H9 (cell line): ENCODE measurements at regions not wholly inside any gene's neighbourhood (a gene's known extent, or its start where the extent isn't known, plus 50 kb on each side); places are given as distances from the start of the nearest gene placed in this dataset.

Experiments used
- DNase-seq: peaks from one replicate; pipeline ENCODE4 v3.0.0-alpha.2; 2017
- H2AFZ ChIP-seq: one replicate; pipeline ENCODE4 v1.6.1; 2013; ENCODE audit warnings: mild to moderate bottlenecking, low read length, control low read depth, moderate library complexity
- H2AK5ac ChIP-seq: 2 replicates; pipeline ENCODE4 v1.6.1; 2013; ENCODE audit warnings: low read length, control low read depth, mixed read lengths; ENCODE audit not compliant: insufficient read length
- H2BK120ac ChIP-seq: one replicate; pipeline ENCODE4 v1.6.1; 2013; ENCODE audit warnings: low read depth, mild to moderate bottlenecking, low read length, control low read depth, inconsistent platforms; ENCODE audit not compliant: poor library complexity, severe bottlenecking
- H2BK12ac ChIP-seq: 2 replicates; pipeline ENCODE4 v1.6.1; 2013; ENCODE audit warnings: low read length, control low read depth, mixed read lengths, low read depth; ENCODE audit not compliant: insufficient read length
- H2BK15ac ChIP-seq: 2 replicates; pipeline ENCODE4 v1.6.1; 2013; ENCODE audit warnings: low read depth, low read length, control low read depth
- H2BK20ac ChIP-seq: one replicate; pipeline ENCODE4 v1.6.1; 2013; ENCODE audit warnings: low read depth, mild to moderate bottlenecking, low read length, control low read depth, inconsistent platforms; ENCODE audit not compliant: poor library complexity, severe bottlenecking
- H2BK5ac ChIP-seq: 2 replicates; pipeline ENCODE4 v1.6.1; 2013; ENCODE audit warnings: low read length, control low read depth, mixed read lengths; ENCODE audit not compliant: insufficient read length
- H3K14ac ChIP-seq: 2 replicates; pipeline ENCODE4 v1.6.1; 2013; ENCODE audit warnings: low read length, control low read depth; ENCODE audit not compliant: insufficient read depth
- H3K18ac ChIP-seq: 2 replicates; pipeline ENCODE4 v1.6.1; 2013; ENCODE audit warnings: low read depth, mild to moderate bottlenecking, mixed read lengths, low read length, control low read depth; ENCODE audit not compliant: insufficient read length
- H3K23ac ChIP-seq: 2 replicates; pipeline ENCODE4 v1.6.1; 2013; ENCODE audit warnings: low read length, control low read depth, mixed read lengths, low read depth; ENCODE audit not compliant: insufficient read length
- H3K23me2 ChIP-seq: 2 replicates; pipeline ENCODE4 v1.6.1; 2013; ENCODE audit warnings: low read depth, mild to moderate bottlenecking, mixed read lengths, low read length, control low read depth; ENCODE audit not compliant: insufficient read length, poor library complexity, severe bottlenecking
- H3K27ac ChIP-seq: 2 replicates; pipeline ENCODE4 v1.5.1; 2013; ENCODE audit warnings: low read length, control low read depth, mixed read lengths, low read depth; ENCODE audit not compliant: insufficient read length
- H3K27me3 ChIP-seq: 2 replicates; pipeline ENCODE4 v1.6.1; 2013; ENCODE audit warnings: low read length, control low read depth, inconsistent platforms; ENCODE audit not compliant: insufficient read depth
- H3K4ac ChIP-seq: 2 replicates; pipeline ENCODE4 v1.6.1; 2013; ENCODE audit warnings: low read depth, mild to moderate bottlenecking, control low read depth, inconsistent platforms, low read length, moderate library complexity
- H3K4me1 ChIP-seq: 2 replicates; pipeline ENCODE4 v1.6.1; 2013; ENCODE audit warnings: low read length, control low read depth, inconsistent platforms; ENCODE audit not compliant: insufficient read depth
- H3K4me2 ChIP-seq: 2 replicates; pipeline ENCODE4 v1.6.1; 2013; ENCODE audit warnings: low read length, control low read depth, mixed read lengths; ENCODE audit not compliant: insufficient read length, insufficient read depth
- H3K56ac ChIP-seq: 2 replicates; pipeline ENCODE4 v1.6.1; 2013; ENCODE audit warnings: low read depth, mild to moderate bottlenecking, mixed read lengths, low read length, control low read depth; ENCODE audit not compliant: insufficient read length
- H3K79me1 ChIP-seq: 2 replicates; pipeline ENCODE4 v1.6.1; 2013; ENCODE audit warnings: low read depth, mild to moderate bottlenecking, moderate library complexity, low read length, control low read depth, inconsistent platforms; ENCODE audit not compliant: insufficient read depth, poor library complexity, severe bottlenecking
- H3K79me2 ChIP-seq: 2 replicates; pipeline ENCODE4 v1.6.1; 2013; ENCODE audit warnings: low read length, control low read depth, inconsistent platforms; ENCODE audit not compliant: insufficient read depth
- H3K9ac ChIP-seq: 2 replicates; pipeline ENCODE4 v1.6.1; 2013; ENCODE audit warnings: low read length, control low read depth, mixed read lengths; ENCODE audit not compliant: insufficient read length; ENCODE audit errors: extremely low read depth
- H3K9me3 ChIP-seq: one replicate; pipeline ENCODE4 v1.6.1; 2013; ENCODE audit warnings: low read depth, low read length, inconsistent platforms; ENCODE audit not compliant: control insufficient read depth
- H3T11ph ChIP-seq: one replicate; pipeline ENCODE4 v1.6.1; 2013; ENCODE audit warnings: mild to moderate bottlenecking, low read length, control low read depth, inconsistent platforms
- H4K20me1 ChIP-seq: one replicate; pipeline ENCODE4 v1.6.1; 2013; ENCODE audit not compliant: control insufficient read depth, insufficient read length, insufficient read depth
- H4K5ac ChIP-seq: 2 replicates; pipeline ENCODE4 v1.6.1; 2013; ENCODE audit warnings: low read depth, mild to moderate bottlenecking, mixed read lengths, low read length, control low read depth; ENCODE audit not compliant: insufficient read length
- H4K8ac ChIP-seq: replicated peaks from 2 replicates; pipeline ENCODE4 v1.6.1; 2013; ENCODE audit warnings: low read length, control low read depth, mixed read lengths, low read depth; ENCODE audit not compliant: insufficient read length
- H4K91ac ChIP-seq: 2 replicates; pipeline ENCODE4 v1.6.1; 2013; ENCODE audit warnings: low read depth, mild to moderate bottlenecking, moderate library complexity, mixed read lengths, low read length, control low read depth; ENCODE audit not compliant: insufficient read length
- H3K27ac Mint-ChIP-seq, 3 experiments: 2 replicates in 2 of 3; 3 replicates in 1 of 3; pipeline ENCODE4 v1.8.0; 2020 to 2021; ENCODE audit warnings: mixed read lengths in 3 of 3, mild to moderate bottlenecking in 1 of 3, moderate library complexity in 1 of 3
- H3K27me3 Mint-ChIP-seq: 2 replicates; pipeline ENCODE4 v1.8.0; 2021; ENCODE audit warnings: low read depth, mild to moderate bottlenecking, moderate library complexity, mixed read lengths
- H3K36me3 Mint-ChIP-seq, 3 experiments: 2 replicates in 2 of 3; 3 replicates in 1 of 3; pipeline ENCODE4 v1.8.0; 2020 to 2021; ENCODE audit warnings: low read depth in 3 of 3, mixed read lengths in 3 of 3; ENCODE audit not compliant: insufficient read depth in 1 of 3
- H3K4me1 Mint-ChIP-seq, 2 experiments: 2 replicates each; pipeline ENCODE4 v1.8.0; 2020; ENCODE audit warnings: mixed read lengths in 2 of 2
- H3K4me3 Mint-ChIP-seq, 2 experiments: 2 replicates in 1 of 2; 3 replicates in 1 of 2; pipeline ENCODE4 v1.8.0; 2020 to 2021; ENCODE audit warnings: mild to moderate bottlenecking in 2 of 2, mixed read lengths in 2 of 2, moderate library complexity in 1 of 2
- H3K9me3 Mint-ChIP-seq, 2 experiments: 2 replicates in 1 of 2; 3 replicates in 1 of 2; pipeline ENCODE4 v1.8.0; 2020; ENCODE audit warnings: mild to moderate bottlenecking in 2 of 2, mixed read lengths in 2 of 2, moderate library complexity in 1 of 2
- WGBS: extraction: QIAGEN DNeasy Blood & Tissue Kit; methylation state at CpG from one replicate; pipeline ENCODE4 v1.1.7; 2013; ENCODE audit warnings: missing lambda C conversion rate, low lambda C conversion rate, mixed read lengths; ENCODE audit not compliant: insufficient read length; ENCODE audit errors: extremely low coverage; 5-methylcytosine and 5-hydroxymethylcytosine counted together
- TF ChIP-seq, protein P1 (sequence below): fragments of 200-600 bp; sonication (generic); conservative IDR thresholded peaks from 3 replicates; pipeline ENCODE4 v1.8.0; 2021; ENCODE audit warnings: antibody characterized with exemption, mild to moderate bottlenecking

DNA sequence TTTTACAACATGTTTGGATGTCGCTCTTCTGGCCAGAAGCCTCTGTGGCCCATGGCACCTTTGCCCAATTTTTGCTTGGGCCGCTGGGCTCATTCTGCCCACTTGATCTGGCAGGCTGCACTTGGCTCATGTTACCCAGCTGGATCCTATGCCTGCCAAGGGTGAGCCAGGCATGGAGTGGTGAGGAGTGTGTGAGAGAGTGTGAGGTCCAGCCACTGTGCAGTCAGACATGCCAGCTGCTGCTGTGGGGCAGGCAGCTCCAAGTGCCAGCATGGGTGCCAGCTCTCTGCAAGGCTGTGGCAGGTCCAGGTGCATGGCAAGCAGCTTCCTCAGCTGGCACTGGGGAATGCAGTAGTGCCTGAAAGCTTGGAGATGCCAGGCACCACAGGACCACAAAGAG, 71.0 kb downstream of the EBNA1BP2 start:
- H3K9me3 Mint-ChIP-seq = peaks cover 25% of the 10 kb centered on the region in 2 experiments

More for the DNA sequence above, 71.0 kb downstream of the EBNA1BP2 start:
- H3K9ac ChIP-seq = no peak overlapping the region
- no peak overlapping the region; the same call in 1 of the 2 replicates for H3K14ac ChIP-seq
- no peaks in the 10 kb centered on the region for H3K27me3 ChIP-seq
- no peak overlapping the region for H4K5ac ChIP-seq
- H3K9me3 ChIP-seq = no peaks in the 10 kb centered on the region
- no peak for DNase-seq
- no peak overlapping the region for H2BK120ac ChIP-seq
- H3K36me3 Mint-ChIP-seq = peaks cover 9 to 26% (median 20%) of the 10 kb centered on the region in 3 experiments
- no peaks in the 10 kb centered on the region for H3K79me2 ChIP-seq
- H3K56ac ChIP-seq = no peak overlapping the region
- no peak overlapping the region for H2BK5ac ChIP-seq
- no peak overlapping the region for H3K18ac ChIP-seq
- no peak overlapping the region for H4K91ac ChIP-seq
- no peak overlapping the region for H3T11ph ChIP-seq
- no peaks in the 10 kb centered on the region for H3K23me2 ChIP-seq
- no peak overlapping the region for H2BK15ac ChIP-seq
- no peak overlapping the region for H3K23ac ChIP-seq
- no CpG with 5 or more reads among the region's 2 CpGs for WGBS
- no peak overlapping the region for H2BK20ac ChIP-seq
- H3K4me1 Mint-ChIP-seq = peaks cover 19 to 21% of the 10 kb centered on the region in 2 experiments
- H2AFZ ChIP-seq = no peak overlapping the region
- H3K27ac Mint-ChIP-seq = no peak overlapping the region
- H3K79me1 ChIP-seq = no peaks in the 10 kb centered on the region
- no peak overlapping the region for H3K4ac ChIP-seq
- TF ChIP-seq, protein P1, sequence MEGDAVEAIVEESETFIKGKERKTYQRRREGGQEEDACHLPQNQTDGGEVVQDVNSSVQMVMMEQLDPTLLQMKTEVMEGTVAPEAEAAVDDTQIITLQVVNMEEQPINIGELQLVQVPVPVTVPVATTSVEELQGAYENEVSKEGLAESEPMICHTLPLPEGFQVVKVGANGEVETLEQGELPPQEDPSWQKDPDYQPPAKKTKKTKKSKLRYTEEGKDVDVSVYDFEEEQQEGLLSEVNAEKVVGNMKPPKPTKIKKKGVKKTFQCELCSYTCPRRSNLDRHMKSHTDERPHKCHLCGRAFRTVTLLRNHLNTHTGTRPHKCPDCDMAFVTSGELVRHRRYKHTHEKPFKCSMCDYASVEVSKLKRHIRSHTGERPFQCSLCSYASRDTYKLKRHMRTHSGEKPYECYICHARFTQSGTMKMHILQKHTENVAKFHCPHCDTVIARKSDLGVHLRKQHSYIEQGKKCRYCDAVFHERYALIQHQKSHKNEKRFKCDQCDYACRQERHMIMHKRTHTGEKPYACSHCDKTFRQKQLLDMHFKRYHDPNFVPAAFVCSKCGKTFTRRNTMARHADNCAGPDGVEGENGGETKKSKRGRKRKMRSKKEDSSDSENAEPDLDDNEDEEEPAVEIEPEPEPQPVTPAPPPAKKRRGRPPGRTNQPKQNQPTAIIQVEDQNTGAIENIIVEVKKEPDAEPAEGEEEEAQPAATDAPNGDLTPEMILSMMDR = no peak
- no peak overlapping the region for H3K27ac ChIP-seq
- no peak overlapping the region for H3K4me3 Mint-ChIP-seq
- H2BK12ac ChIP-seq = no peak overlapping the region
- no peak overlapping the region for H2AK5ac ChIP-seq
- H4K8ac ChIP-seq = no peak overlapping the region
- no peak overlapping the region for H3K4me2 ChIP-seq
- no peaks in the 10 kb centered on the region for H4K20me1 ChIP-seq
- H3K27me3 Mint-ChIP-seq = no peaks in the 10 kb centered on the region
- no peaks in the 10 kb centered on the region; the same call in 1 of the 2 replicates for H3K4me1 ChIP-seq
